ENCODE measurements at regions not wholly inside any gene's neighbourhood (a gene's known extent, or its start where the extent isn't known, plus 50 kb on each side); places are given as distances from the start of the nearest gene placed in this dataset.

GRCh38 chr11:95547186-95547585 lies 242.4 kb downstream of the FAM76B start:
- DNase-seq (ENCODE audit: low spot score in 2 of 2), result no peak
- WGBS, result 46% methylated on average over 2 of the region's 2 CpGs
- Histone ChIP-seq H3K36me3 (no peaks in the 10 kb centered on the region), H3K9me3 (no peaks in the 10 kb centered on the region), H3K4me3 (no peak overlapping the region), H3K27me3 (no peaks in the 10 kb centered on the region), H3K4me1 (no peaks in the 10 kb centered on the region), H3K27ac (no peak overlapping the region)
- TF ChIP-seq POLR2A (IDR thresholded peaks at IDR 0.05) (no peak), POLR2AphosphoS5 (IDR thresholded peaks at IDR 0.05) (no peak), EP300 (IDR thresholded peaks at IDR 0.05) (no peak), CTCF (IDR thresholded peaks at IDR 0.05) (no peak)

- H3K9me3 ChIP-seq, result no peaks in the 10 kb centered on the region
- 73% methylated on average over 9 of the region's 9 CpGs for WGBS
- H3K4me1 ChIP-seq, result no peaks in the 10 kb centered on the region
- no peaks in the 10 kb centered on the region for H3K36me3 ChIP-seq
- no peak for DNase-seq (ENCODE audit: low spot score in 2 of 2)
- no peaks in the 10 kb centered on the region for H3K27me3 ChIP-seq
- TF ChIP-seq POLR2AphosphoS5 (IDR thresholded peaks at IDR 0.05) (no peak), CTCF (IDR thresholded peaks at IDR 0.05) (no peak), EP300 (IDR thresholded peaks at IDR 0.05) (no peak), POLR2A (IDR thresholded peaks at IDR 0.05) (no peak)
- no peak overlapping the region for H3K4me3 ChIP-seq
- H3K27ac ChIP-seq, result no peak overlapping the region
Observed at GRCh38 chr11:95545116-95545875, 244.3 kb downstream of the FAM76B start.

GRCh38 chr11:95544095-95544856 lies 245.3 kb downstream of the FAM76B start:
- no peaks in the 10 kb centered on the region for H3K36me3 ChIP-seq
- no peak overlapping the region for H3K27ac ChIP-seq
- H3K9me3 ChIP-seq, result no peaks in the 10 kb centered on the region
- 100% methylated on average over 3 of the region's 3 CpGs for WGBS
- no peak for DNase-seq (ENCODE audit: low spot score in 2 of 2)
- H3K4me3 ChIP-seq, result no peak overlapping the region
- TF ChIP-seq EP300 (IDR thresholded peaks at IDR 0.05) (no peak), POLR2A (IDR thresholded peaks at IDR 0.05) (no peak), CTCF (IDR thresholded peaks at IDR 0.05) (no peak), POLR2AphosphoS5 (IDR thresholded peaks at IDR 0.05) (no peak)
- H3K4me1 ChIP-seq, result no peaks in the 10 kb centered on the region
- H3K27me3 ChIP-seq, result no peaks in the 10 kb centered on the region

GRCh38 chr11:95542868-95543551 lies 246.6 kb downstream of the FAM76B start:
- Histone ChIP-seq H3K27me3 (no peaks in the 10 kb centered on the region), H3K4me3 (no peak overlapping the region), H3K36me3 (no peaks in the 10 kb centered on the region), H3K27ac (no peak overlapping the region), H3K9me3 (no peaks in the 10 kb centered on the region), H3K4me1 (no peaks in the 10 kb centered on the region)
- WGBS, result 96% methylated on average over 2 of the region's 2 CpGs
- no peak for DNase-seq (ENCODE audit: low spot score in 2 of 2)
- TF ChIP-seq CTCF (IDR thresholded peaks at IDR 0.05), result no peak
- no peak for TF ChIP-seq EP300 (IDR thresholded peaks at IDR 0.05)
- no peak for TF ChIP-seq POLR2A (IDR thresholded peaks at IDR 0.05)
- no peak for TF ChIP-seq POLR2AphosphoS5 (IDR thresholded peaks at IDR 0.05)

- 93% methylated on average over 4 of the region's 4 CpGs for WGBS
- Histone ChIP-seq H3K27me3 (no peaks in the 10 kb centered on the region), H3K36me3 (no peaks in the 10 kb centered on the region), H3K27ac (no peak overlapping the region), H3K4me3 (no peak overlapping the region), H3K9me3 (no peaks in the 10 kb centered on the region), H3K4me1 (no peaks in the 10 kb centered on the region)
- TF ChIP-seq EP300 (IDR thresholded peaks at IDR 0.05) (no peak), POLR2A (IDR thresholded peaks at IDR 0.05) (no peak), CTCF (IDR thresholded peaks at IDR 0.05) (no peak), POLR2AphosphoS5 (IDR thresholded peaks at IDR 0.05) (no peak)
- no peak for DNase-seq (ENCODE audit: low spot score in 2 of 2)
Observed at GRCh38 chr11:95541715-95542114, 247.9 kb downstream of the FAM76B start.
